ENCODE measurements at regions not wholly inside any gene's neighbourhood (a gene's known extent, or its start where the extent isn't known, plus 50 kb on each side); places are given as distances from the start of the nearest gene placed in this dataset.
"Not testable (repeated sequence)": the region's sequence is repeated elsewhere in the genome, so short reads cannot be mapped to it uniquely, and the experiment has no call there.

- no peak for DNase-seq
Observed at GRCh38 chr3:94615275-94616065, 552.6 kb downstream of the NSUN3 start.

GRCh38 chr3:94616833-94617232, 554.0 kb downstream of the NSUN3 start:
- DNase-seq, result no peak

GRCh38 chr3:94617312-94617711, 554.5 kb downstream of the NSUN3 start:
- no peak for DNase-seq

GRCh38 chr3:94619643-94620042, 556.8 kb downstream of the NSUN3 start:
- DNase-seq, result no peak

- DNase-seq, result no peak
Observed at GRCh38 chr3:94626573-94626972, 563.7 kb downstream of the NSUN3 start.

GRCh38 chr3:94627689-94628088, 564.8 kb downstream of the NSUN3 start:
- no peak for DNase-seq

- DNase-seq, result no peak
Observed at GRCh38 chr3:94643400-94643799, 580.5 kb downstream of the NSUN3 start.

GRCh38 chr3:94645790-94646189, 582.9 kb downstream of the NSUN3 start:
- no peak for DNase-seq

- DNase-seq, result no peak
Observed at GRCh38 chr3:94647131-94647530, 584.3 kb downstream of the NSUN3 start.

GRCh38 chr3:94648270-94649180, 585.7 kb downstream of the NSUN3 start:
- DNase-seq, result not testable (repeated sequence)

GRCh38 chr3:94654096-94654495, 591.2 kb downstream of the NSUN3 start:
- no peak for DNase-seq

GRCh38 chr3:94665922-94666321, 603.1 kb downstream of the NSUN3 start:
- DNase-seq, result no peak

- no peak for DNase-seq
Observed at GRCh38 chr3:94671078-94671477, 608.2 kb downstream of the NSUN3 start.

- no peak for DNase-seq
Observed at GRCh38 chr3:94673876-94674275, 611.0 kb downstream of the NSUN3 start.

- DNase-seq, result no peak
Observed at GRCh38 chr3:94686208-94686607, 623.3 kb downstream of the NSUN3 start.

GRCh38 chr3:94693997-94694640, 631.3 kb downstream of the NSUN3 start:
- no peak for DNase-seq

GRCh38 chr3:94694894-94695293, 632.0 kb downstream of the NSUN3 start:
- DNase-seq, result no peak

GRCh38 chr3:94704467-94704866, 641.6 kb downstream of the NSUN3 start:
- no peak for DNase-seq

GRCh38 chr3:94709249-94709902, 646.5 kb downstream of the NSUN3 start:
- no peak for DNase-seq

- no peak for DNase-seq
Observed at GRCh38 chr3:94714194-94714593, 651.3 kb downstream of the NSUN3 start.

GRCh38 chr3:94716326-94717018, 653.6 kb downstream of the NSUN3 start:
- DNase-seq, result no peak

- no peak for DNase-seq
Observed at GRCh38 chr3:94734206-94734605, 671.3 kb downstream of the NSUN3 start.

Data from activated CD4-positive, alpha-beta T cell treated with anti-CD3 and anti-CD28 coated beads, Interleukin-2, amount 50 U/mL, for 1 hour (primary cell).